GM21619 (cell line): ENCODE measurements at regions not wholly inside any gene's neighbourhood (a gene's known extent, or its start where the extent isn't known, plus 50 kb on each side); places are given as distances from the start of the nearest gene placed in this dataset.
A peak's percentile ranks its signal among the peaks of the same experiment; 100 is the strongest.
"Not testable (repeated sequence)": the region's sequence is repeated elsewhere in the genome, so short reads cannot be mapped to it uniquely, and the experiment has no call there.

Source experiments
- ATAC-seq: cut with Tn5 transposase; IDR thresholded peaks from one replicate; pipeline ENCODE4 v1.9.1; 2021; ENCODE audit not compliant: unreplicated experiment

DNA sequence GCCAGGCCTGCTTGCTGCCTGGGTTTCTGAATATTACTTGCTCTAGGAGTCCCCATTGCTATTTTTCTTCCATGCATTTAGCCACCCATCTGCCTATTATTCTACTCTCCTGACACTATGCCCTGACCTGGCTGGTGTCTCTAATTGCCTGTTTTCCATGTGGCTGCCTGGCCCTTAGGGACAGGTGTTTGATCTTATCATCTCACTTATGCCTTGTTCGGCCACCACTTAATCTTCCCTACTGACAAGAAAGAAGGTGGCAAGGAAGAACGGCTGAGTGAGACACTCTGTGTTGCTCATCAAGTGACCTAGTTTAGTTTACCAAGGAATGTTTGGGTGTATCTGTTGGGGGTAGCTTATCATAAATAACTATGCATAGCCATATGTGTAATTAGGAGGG lies 50.4 kb upstream of the RAPH1 start:
- no peak for ATAC-seq

DNA sequence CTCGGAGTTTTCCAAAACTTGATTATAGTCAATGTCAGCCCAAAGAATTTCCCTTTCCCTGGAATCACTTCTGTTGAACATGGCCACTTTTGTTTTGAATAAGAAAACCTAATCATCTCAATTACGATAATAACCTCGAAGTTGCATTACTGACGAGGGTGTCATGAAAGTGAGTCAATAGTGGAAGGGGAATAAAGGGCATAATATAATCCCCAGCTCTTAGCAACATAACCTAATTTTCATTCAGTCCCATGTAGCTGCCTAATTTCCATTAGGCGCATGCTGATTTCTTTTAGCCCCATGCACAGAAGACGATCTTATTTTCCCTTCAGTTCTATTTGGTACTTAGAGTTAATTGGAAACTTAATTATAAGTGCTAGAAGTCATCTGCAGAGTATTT lies 51.1 kb upstream of the RAPH1 start:
- no peak for ATAC-seq

DNA sequence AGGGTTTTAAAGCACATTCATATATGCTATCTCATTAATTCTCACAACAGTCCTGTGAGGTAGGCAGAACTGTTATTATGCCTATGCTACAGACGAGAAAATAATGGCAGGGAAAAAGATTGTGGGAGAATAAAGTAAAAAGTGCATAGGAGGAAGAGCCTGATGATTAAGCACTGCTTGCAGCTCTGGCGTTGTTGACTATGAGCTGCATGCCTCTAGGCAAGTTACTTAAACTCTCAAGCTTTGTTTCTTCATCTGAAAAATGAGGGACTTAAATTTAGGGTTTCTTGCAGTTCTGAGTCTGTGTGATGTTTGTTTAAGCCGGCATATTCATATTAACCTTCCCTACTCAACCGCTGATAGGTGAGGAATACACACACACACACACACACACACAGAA lies 51.6 kb upstream of the RAPH1 start:
- ATAC-seq, result no peak

DNA sequence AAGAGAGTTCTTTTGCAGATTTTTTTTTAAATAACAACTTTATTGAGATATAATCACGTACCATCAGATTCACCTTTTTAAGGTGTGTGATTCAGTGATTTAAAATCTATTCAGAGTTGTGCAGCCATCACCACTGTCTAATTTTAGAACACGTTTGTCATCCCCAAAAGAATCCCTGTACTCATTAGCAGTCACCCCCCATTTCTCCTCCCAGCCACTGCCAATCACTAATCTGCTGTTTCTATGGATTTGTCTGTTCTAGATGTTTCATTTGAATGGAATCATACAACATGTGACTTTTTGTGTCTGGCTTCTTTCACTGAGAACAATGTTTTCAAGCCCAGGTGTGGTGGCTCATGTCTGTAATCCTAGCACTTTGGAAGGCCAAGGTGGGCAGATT lies 55.4 kb upstream of the RAPH1 start:
- no peak for ATAC-seq

DNA sequence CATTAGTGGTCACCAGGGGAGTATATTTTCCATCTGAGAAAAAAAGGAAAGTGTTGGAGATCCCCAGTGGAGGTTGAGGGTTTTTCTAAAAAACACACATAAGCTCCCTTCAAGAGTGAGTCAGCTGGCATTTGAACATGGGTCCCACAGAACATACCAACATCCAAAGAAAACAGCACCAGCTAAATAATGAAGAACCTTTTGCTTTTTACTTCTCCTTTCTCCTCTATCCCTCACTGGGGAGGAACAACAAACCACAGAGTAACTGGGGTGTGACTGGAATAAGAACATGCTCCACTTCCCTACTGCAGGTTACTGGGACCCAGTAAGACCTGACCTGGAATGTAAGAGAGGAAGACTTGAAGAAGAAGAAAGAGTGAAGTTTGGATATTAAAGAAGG lies 56.5 kb upstream of the RAPH1 start:
- no peak for ATAC-seq

DNA sequence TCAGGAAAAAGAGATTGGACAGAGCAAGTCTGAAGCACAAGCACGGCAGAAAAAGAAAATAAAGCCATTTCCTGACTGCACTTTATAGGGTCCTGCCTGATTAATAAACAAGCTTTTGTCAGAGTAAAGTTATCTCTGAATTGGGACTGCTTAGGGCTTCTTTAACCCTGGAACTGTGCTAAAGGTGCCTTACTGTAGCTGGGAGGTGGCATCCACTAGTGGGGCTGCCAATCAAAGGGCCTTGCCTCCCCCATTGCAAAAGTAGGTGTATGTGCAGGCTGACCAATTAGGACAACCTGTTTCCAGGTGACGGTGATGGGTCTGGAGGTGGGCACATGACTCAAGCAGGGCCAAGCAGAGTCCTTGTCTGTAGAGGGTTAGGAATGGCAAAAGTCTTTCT lies 57.4 kb upstream of the RAPH1 start:
- no peak for ATAC-seq

DNA sequence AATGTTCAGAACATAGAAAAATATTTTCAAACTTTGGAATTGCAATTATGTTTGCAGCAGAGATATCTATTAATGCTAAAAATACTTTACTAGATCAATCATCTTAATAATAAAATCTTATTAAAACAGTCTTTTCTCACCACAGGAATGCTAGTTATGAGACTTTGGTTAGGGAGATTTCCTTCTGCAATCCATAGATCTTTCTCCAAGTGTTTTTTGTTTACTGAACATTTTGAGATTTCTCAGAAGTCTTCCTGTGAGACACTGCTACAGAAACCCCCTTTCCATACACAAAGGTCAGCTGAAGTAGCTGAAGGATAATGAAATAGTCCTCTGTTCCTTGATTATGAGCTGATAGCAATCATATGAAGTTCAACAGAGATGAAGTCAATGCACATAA lies 59.4 kb upstream of the RAPH1 start:
- ATAC-seq, result no peak

DNA sequence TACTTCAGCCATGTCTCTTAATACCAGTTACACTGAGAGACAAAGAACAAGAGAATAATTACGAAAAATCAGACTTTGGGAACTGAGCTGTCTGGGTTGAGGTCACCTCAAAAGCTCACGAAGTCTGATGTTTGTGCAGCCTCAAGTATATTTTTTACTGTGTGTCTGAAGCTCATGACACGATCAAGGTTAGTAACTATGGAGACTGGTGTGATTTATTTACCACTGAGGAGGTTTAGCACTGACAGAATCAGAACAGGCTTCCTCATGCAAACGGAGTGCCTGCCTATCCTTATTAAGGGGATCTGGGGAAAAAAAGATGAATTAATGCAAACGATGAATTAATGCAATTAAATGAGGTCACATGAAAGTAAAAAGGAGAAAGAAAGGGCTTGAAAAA lies 61.1 kb upstream of the RAPH1 start:
- ATAC-seq, result no peak

DNA sequence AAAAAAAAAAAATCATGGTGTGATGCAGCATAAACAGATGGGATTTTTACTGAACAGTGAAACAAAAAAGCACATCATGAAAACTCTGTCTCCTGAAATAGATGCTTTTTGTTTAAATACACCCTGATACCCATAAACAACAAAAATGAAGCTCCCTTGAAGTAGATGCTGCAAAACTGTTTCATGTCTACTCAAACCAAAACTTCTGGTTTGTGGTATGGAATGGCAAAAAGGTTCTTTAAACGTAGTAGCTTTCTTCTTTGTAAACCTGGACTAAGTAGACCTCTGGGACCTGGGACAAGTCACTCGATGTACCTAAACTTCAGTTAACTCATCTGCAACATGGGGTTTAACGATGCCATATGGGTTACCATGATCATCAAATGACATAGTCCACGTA lies 64.4 kb upstream of the RAPH1 start:
- peak; percentile 55 for ATAC-seq

DNA sequence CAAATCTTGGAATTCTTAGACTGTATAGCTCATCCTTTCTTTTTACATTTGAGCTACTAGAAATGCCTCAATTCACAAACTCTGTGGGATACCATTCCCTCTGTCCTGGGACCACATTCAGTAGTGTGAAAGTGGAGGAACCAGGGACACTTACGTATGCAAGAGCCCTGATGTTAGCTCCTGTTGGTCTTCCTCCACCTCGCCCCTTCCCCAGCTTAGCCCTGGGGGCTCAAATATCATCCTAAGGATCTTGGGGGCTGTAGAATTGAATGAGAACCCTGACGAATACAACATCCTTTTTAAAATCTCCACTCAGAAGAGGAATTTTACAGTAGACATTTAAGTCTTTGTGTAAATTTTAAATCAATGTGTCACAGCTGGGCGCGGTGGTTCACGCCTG lies 65.2 kb upstream of the RAPH1 start:
- ATAC-seq, result no peak

DNA sequence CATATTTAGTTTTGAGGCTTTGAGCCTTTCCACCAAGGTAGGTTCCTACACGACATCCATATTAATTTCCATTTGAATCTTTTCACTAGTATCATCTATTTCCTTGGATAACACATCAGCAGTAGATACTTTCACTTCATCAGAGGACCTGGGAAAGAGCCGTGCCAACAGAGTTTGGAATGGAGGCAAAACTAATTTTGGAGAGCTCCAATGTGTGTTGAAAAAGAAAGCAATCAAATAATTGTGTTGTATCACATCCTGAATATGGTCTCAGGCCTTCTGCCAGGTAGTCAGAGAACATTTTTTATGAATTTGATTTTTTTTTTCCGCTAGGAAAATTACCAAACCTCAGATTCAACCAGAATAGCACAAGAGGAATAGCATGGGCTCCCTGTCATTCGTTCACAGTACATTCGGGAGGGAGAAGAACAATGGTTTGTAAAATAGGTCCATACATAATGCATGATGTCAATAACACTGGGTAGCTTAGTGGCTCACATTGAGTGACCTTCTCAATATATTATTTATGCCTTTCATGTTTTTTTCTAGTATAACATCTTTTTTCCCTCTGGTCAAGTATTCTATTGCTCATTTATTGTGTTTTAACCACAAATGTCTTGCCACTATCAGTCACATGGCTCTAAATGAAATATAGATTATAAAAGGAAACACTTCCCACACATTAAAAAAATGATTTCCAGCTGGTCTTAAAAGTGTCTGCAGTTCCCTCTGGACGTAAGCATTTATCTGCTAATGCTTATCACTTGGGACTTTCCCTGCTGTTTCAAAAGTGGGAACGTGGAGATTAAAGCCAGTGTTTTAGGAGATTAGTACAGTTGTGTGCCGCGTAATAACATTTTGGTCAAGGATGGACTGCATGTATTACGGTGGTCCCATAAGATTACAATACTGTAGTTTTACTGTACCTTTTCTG lies 68.6 kb upstream of the RAPH1 start:
- no peak for ATAC-seq

DNA sequence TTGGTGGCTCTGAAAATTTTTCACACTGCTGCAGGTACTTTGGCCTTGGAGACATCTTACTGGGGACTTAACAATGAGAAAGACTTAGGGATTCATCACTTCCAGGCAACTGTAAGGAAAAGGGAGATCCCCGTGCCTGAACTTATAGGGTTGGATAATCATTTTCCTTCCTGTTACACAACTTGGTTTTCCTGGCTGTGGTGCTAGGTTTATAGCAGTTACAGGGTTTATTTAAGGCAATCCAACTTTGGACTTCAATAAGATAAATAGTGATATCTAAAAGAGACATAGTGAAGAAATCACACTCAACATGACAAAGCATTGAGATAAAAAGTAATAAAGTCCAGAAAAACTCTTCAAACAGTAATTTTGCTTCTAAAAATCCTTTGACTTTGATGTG lies 70.2 kb upstream of the RAPH1 start:
- no peak for ATAC-seq

DNA sequence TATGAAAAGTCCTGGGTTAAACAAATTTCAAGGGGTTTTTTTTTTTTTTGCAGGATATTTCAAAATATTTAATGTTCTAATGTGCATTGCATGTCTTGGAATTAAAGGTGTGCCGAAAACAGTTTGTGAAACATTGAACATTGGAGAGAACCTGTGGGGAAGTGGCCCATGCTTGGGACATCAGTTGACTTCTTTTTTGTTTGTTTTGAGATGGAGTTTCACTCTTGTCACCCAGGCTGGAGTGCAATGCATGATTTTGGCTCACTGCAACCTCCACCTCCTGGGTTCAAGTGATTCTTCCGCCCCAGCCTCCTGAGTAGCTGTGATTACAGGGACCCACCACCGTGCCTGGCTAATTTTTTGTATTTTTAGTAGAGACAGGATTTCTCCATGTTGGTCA lies 71.0 kb upstream of the RAPH1 start:
- ATAC-seq, result no peak

DNA sequence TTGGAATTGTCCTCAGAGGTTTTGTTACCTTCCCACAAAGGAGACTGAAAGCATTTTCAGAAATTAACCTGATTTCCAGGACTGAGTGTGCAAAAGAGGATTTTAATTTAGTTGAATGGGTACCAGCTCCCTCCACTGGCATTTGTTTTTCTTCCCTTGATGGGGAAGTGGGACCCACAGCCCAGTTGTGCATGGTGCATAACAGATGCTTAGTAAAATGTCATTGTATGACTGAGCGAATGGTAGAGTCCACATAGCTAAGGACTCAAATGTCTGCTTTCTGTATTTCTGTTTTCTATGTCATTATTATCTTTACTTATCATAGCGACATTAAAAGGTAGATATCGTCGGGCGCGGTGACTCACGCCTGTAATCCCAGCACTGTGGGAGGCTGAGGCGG lies 75.5 kb upstream of the RAPH1 start:
- ATAC-seq, result no peak

DNA sequence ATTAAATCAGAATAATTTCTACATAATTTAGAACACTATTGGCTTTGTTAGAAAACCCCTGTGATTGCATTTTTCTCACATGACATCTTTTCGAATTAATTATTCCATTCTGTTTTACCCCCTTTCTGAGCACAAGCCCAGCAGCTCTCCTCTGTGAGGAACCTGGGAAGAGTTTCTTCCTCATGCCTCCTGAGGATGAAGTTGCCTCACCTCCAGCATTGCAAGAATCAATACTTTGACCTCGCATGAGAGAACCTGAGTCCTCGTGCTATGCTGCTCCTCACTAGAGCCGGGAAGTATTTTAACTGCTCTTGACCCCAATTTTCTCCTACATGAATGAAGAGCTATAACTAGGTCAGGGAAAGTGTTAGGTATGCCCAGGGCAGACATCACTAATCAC lies 77.1 kb upstream of the RAPH1 start:
- ATAC-seq, result no peak

DNA sequence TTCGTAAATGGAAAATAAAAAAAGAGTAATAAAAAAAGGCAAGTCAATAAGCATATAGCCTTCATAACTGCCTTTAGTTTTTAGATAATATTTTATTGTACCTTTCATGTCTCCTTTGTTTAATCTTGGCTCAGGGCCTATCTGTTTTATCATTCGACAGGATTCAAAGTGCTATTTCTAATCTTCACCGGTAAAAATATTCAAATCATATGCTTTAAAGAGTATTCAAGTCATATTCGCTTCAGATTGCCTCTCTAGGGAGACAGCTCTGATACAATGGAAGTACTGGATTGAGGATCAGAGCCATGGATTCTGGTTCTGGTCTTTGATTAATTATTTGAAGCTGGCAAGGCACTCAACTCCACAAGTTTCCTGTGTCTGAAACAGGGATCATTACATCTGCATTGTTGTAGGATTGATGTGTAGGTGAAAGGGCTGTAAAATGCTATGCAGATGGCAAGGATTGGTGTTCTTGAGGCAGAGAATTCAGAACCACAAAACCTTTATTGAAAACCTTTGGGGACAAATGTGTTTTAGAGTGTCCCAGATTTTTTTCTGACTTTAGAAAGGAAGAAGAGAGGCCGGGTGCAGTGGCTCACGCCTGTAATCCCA lies 84.3 kb upstream of the RAPH1 start:
- no peak for ATAC-seq

DNA sequence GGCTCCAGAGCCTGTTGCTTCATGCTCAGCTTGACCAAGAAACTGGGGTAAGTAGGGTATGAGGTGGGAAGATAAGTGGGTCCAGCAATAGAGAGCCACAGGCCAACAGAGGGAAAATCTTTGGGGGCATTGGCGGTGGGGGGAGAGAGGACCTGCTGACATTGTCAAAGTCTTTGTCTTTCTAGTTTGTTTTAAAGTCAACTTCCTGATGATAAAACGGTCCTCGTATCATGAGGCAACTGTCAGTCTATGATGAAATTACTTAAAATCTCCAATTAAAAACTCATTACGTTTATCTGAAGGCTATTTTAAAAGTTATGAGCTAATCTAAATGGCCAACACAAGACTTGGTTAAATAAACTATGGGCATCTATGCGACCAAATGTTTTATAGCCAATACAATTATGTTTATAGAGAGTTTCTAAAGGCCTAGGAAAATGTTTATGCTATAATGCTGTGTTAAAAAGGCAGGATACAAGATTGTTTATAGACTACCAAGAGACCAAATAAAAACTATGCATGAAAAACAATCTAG lies 84.4 kb upstream of the CD28 start:
- no peak for ATAC-seq

DNA sequence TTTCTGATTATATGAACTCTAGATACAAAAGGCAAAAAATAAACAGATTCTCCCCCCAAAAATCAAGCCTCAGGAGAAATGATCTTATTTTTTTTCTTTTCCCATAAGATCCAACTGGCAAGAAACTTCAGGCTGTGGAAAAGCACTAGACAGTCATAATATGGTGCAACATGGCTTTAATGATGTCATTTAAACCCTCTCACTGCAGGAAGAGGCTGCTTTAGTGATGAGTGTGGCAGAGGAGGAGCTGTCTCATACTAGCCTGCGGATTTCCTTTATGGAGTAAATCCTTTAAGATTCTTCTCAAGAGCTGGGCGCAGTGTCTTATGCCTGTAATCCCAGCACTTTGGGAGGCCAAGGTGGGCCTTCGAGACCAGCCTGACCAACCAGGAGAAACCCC lies 83.3 kb upstream of the CD28 start:
- ATAC-seq, result no peak

DNA sequence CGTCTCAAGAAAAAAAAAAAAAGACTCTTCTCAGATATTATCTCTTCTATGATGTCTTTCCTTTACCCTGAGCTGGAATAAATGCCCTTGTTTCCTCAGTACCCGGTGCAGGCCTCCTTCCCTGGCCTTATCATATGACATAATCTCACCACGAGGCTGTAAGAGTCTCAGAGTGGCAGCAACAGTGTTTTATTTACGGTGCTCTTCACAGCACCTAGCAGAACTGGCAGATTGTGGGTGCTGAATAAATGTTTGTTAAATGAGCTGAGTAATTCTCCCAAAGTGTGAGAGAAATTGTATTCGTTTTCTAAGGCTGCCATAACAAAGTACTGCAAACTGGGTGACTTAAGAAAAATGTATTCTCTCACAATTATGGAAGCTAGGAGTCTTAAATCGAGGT lies 82.8 kb upstream of the CD28 start:
- ATAC-seq, result no peak

DNA sequence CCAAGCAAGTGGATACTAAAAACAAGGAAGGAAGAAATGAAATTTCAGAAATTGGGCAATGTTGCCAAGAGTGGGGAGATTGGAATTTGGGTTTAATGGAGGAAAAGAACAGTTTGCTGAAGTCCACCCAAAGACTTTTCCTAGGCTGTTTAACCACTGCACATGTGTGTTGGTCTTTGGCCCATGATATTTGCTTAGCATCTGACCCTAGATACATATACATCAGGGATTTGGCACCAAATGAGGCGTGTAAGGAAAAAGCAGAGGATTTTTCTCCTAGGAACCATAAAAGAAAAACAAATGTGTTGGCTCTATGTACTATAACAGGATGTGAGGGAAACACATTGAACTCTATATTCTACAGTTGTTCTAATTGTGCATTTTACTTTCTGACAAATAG lies 80.7 kb upstream of the CD28 start:
- ATAC-seq, result no peak

DNA sequence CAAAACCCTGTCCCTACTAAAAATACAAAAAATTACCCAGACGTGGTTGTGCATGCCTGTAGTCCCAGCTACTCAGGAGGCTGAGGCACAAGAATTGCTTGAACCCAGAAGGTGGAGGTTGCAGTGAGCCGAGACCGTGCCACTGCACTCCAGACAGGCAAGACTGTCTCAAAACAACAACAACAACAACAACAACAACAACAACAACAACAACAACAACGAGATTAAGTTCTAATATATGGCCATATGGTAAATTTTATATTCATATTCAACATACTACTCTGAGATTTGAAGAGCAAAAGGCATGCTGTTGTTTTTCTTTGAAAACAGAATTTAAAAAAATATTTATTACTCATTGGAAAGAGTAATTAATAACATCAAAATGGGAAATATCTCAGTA lies 80.2 kb upstream of the CD28 start:
- ATAC-seq, result not testable (repeated sequence)

DNA sequence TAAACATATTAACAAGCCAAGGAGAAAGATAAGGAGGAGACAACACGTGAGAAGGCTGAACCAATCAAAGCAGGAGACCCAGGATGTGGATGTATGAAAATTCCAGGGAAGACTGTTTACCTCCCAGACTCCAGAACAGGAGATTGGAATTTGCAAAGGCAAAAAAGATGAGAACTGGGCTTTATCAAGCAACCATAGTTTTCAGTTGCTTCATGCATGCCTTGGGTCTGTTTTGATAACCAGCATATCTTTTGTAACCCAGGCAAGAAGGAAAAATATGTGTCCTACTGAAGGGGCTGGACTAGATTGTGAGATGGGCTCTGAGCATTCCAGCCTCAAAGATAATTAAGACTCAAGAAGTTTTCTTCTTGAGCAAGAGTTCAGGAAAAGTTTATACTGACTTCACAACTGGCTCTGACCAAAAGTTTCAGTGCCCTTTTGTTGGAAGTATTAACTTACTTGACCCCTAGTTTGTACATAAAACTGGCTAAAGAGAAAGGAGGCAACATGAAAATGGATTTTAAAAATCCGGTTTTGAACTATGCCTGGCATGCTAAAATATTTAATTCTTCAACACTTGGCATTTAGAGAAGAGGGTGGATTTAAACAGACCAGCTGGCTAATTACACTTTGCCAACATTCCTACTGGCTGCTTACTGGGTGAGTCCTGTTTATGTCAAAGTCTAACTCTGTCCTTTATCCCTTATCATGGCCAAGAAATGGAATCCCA lies 79.3 kb upstream of the CD28 start:
- no peak for ATAC-seq
